IMR-90 (cell line): ENCODE measurements at regions not wholly inside any gene's neighbourhood (a gene's known extent, or its start where the extent isn't known, plus 50 kb on each side); places are given as distances from the start of the nearest gene placed in this dataset.

Experiments used
- ATAC-seq: fragments of 200-7000 bp; cut with Tn5 transposase; 2 replicates; pipeline ENCODE4 v1.9.1; 2020; ENCODE audit warnings: low read depth, mild to moderate bottlenecking, moderate library complexity
- BruUV-seq: library from RNA; stranded (reverse); fragments of 400-500 nt; replicated peaks from 2 replicates; lab custom pipeline; 2021; lab: Mats Ljungman, UMichigan
- CTCF ChIA-PET: fragments of 300-600 bp; formaldehyde crosslinking; extraction: SDS; loops from one replicate; lab custom pipeline; 2021; ENCODE audit warnings: antibody characterized with exemption; lab: Yijun Ruan, JAX
- POLR2A ChIA-PET: fragments of 300-600 bp; sonication (Branson Sonifier 250); formaldehyde crosslinking; loops from one replicate; lab custom pipeline; 2022; ENCODE audit warnings: antibody characterized with exemption; ENCODE audit not compliant: unreplicated experiment; lab: Charles Lee
- DNase-seq: peaks from one replicate; pipeline ENCODE4 v3.0.0; 2013
- H2AFZ ChIP-seq: replicated peaks from 2 replicates; pipeline ENCODE3; 2013; ENCODE audit warnings: low read length, mild to moderate bottlenecking; ENCODE audit not compliant: poor library complexity
- H2AK5ac ChIP-seq: 2 replicates; pipeline ENCODE4 v1.6.1; 2013; ENCODE audit warnings: low read depth, low read length, inconsistent platforms
- H2AK9ac ChIP-seq: replicated peaks from 2 replicates; pipeline ENCODE3; 2013; ENCODE audit warnings: mild to moderate bottlenecking, low read depth, low read length, moderate library complexity; ENCODE audit not compliant: poor library complexity
- H2BK120ac ChIP-seq: 2 replicates; pipeline ENCODE4 v1.6.1; 2013; ENCODE audit warnings: low read depth, low read length, inconsistent platforms
- H2BK15ac ChIP-seq: 3 replicates; pipeline ENCODE4 v1.6.1; 2013; ENCODE audit warnings: low read depth, low read length, inconsistent platforms
- H2BK20ac ChIP-seq: 2 replicates; pipeline ENCODE4 v1.6.1; 2013; ENCODE audit warnings: low read depth, mild to moderate bottlenecking, inconsistent platforms, low read length, moderate library complexity
- H2BK5ac ChIP-seq: 2 replicates; pipeline ENCODE4 v1.6.1; 2013; ENCODE audit warnings: mild to moderate bottlenecking, low read depth, low read length, inconsistent platforms; ENCODE audit not compliant: poor library complexity, severe bottlenecking
- H3K14ac ChIP-seq: replicated peaks from 2 replicates; pipeline ENCODE4 v1.6.1; 2013; ENCODE audit warnings: low read depth, low read length, inconsistent platforms
- H3K18ac ChIP-seq: 2 replicates; pipeline ENCODE4 v1.6.1; 2013; ENCODE audit warnings: low read depth, low read length, control low read depth
- H3K23ac ChIP-seq: 2 replicates; pipeline ENCODE4 v1.6.1; 2013; ENCODE audit warnings: low read depth, low read length, inconsistent platforms
- H3K27ac ChIP-seq: 2 replicates; pipeline ENCODE4 v1.5.1; 2013; ENCODE audit warnings: mild to moderate bottlenecking, control low read depth, low read length; ENCODE audit not compliant: insufficient read depth
- H3K27me3 ChIP-seq: 2 replicates; pipeline ENCODE4 v1.6.1; 2013; ENCODE audit warnings: low read length; ENCODE audit not compliant: control insufficient read depth, insufficient read depth
- H3K36me3 ChIP-seq: 2 replicates; pipeline ENCODE4 v1.6.1; 2013; ENCODE audit warnings: low read length, mixed read lengths; ENCODE audit not compliant: control insufficient read depth, insufficient read depth
- H3K4ac ChIP-seq: 2 replicates; pipeline ENCODE4 v1.6.1; 2013; ENCODE audit warnings: low read depth, low read length, inconsistent platforms
- H3K4me1 ChIP-seq: 2 replicates; pipeline ENCODE4 v1.6.1; 2013; ENCODE audit warnings: low read length, mixed read lengths; ENCODE audit not compliant: control insufficient read depth, insufficient read depth
- H3K4me2 ChIP-seq: 2 replicates; pipeline ENCODE4 v1.6.1; 2013; ENCODE audit warnings: low read depth, mild to moderate bottlenecking, control low read depth, low read length, moderate library complexity
- H3K4me3 ChIP-seq: 2 replicates; pipeline ENCODE4 v1.5.1; 2013; ENCODE audit warnings: low read depth, mild to moderate bottlenecking, control low read depth, low read length, moderate library complexity; ENCODE audit not compliant: insufficient read depth
- H3K56ac ChIP-seq: 2 replicates; pipeline ENCODE4 v1.6.1; 2013; ENCODE audit warnings: low read length, inconsistent platforms; ENCODE audit not compliant: insufficient read depth; ENCODE audit errors: extremely low read depth
- H3K79me1 ChIP-seq, 2 experiments: 2 replicates each; pipeline ENCODE4 v1.6.1; 2013; ENCODE audit warnings: low read length in 2 of 2, inconsistent platforms in 1 of 2, low read depth in 1 of 2
- H3K9ac ChIP-seq: 2 replicates; pipeline ENCODE4 v1.6.1; 2013; ENCODE audit warnings: low read depth, low read length, control low read depth
- H3K9me1 ChIP-seq: 2 replicates; pipeline ENCODE4 v1.6.1; 2013; ENCODE audit warnings: low read length, inconsistent platforms; ENCODE audit not compliant: insufficient read depth
- H3K9me3 ChIP-seq: 2 replicates; pipeline ENCODE4 v1.6.1; 2013; ENCODE audit warnings: low read length; ENCODE audit not compliant: control insufficient read depth, insufficient read depth
- H4K20me1 ChIP-seq: 2 replicates; pipeline ENCODE4 v1.6.1; 2013; ENCODE audit warnings: low read length, inconsistent platforms; ENCODE audit not compliant: insufficient read depth
- H4K5ac ChIP-seq: 2 replicates; pipeline ENCODE4 v1.6.1; 2013; ENCODE audit warnings: mild to moderate bottlenecking, low read depth, low read length, control low read depth
- H4K8ac ChIP-seq, 2 experiments: 2 replicates each; pipeline ENCODE4 v1.6.1; 2013; ENCODE audit warnings: low read depth in 2 of 2, low read length in 2 of 2, control low read depth in 1 of 2, inconsistent platforms in 1 of 2
- H4K91ac ChIP-seq: 2 replicates; pipeline ENCODE4 v1.6.1; 2013; ENCODE audit warnings: low read depth, low read length, inconsistent platforms; ENCODE audit not compliant: insufficient read depth
- BHLHE40 ChIP-seq: fragments of 150-350 bp; IDR thresholded peaks from 2 replicates; pipeline ENCODE4 v1.6.1; 2016; ENCODE audit warnings: mild to moderate bottlenecking, low read depth, low read length
- FOS ChIP-seq: fragments of 150-350 bp; IDR thresholded peaks from 2 replicates; pipeline ENCODE4 v1.6.1; 2016; ENCODE audit warnings: low read depth, low read length
- MAFK ChIP-seq: IDR thresholded peaks from 2 replicates; pipeline ENCODE4 v1.6.1; 2012; ENCODE audit warnings: low read depth, low read length, improper control_type of control experiment
- MAZ ChIP-seq: IDR thresholded peaks from 2 replicates; pipeline ENCODE4 v1.6.1; 2012; ENCODE audit warnings: low read depth, mild to moderate bottlenecking, low read length, improper control_type of control experiment, moderate library complexity, borderline replicate concordance
- NFE2L2 ChIP-seq: fragments of 150-350 bp; IDR thresholded peaks from 2 replicates; pipeline ENCODE4 v1.6.1; 2016; ENCODE audit warnings: low read depth, mild to moderate bottlenecking, low read length
- RAD21 ChIP-seq: IDR thresholded peaks from 2 replicates; pipeline ENCODE4 v1.6.1; 2012; ENCODE audit warnings: low read length, improper control_type of control experiment
- RCOR1 ChIP-seq: IDR thresholded peaks from 2 replicates; pipeline ENCODE4 v1.6.1; 2012; ENCODE audit warnings: mild to moderate bottlenecking, low read length, improper control_type of control experiment; ENCODE audit not compliant: insufficient replicate concordance
- WGBS, 2 experiments: methylation state at CpG; one replicate each; pipeline versions ENCODE4 v1.1.5 to v1.1.7; 2013; ENCODE audit warnings: missing lambda C conversion rate in 2 of 2; ENCODE audit not compliant: insufficient read length in 1 of 2; ENCODE audit errors: extremely low coverage in 2 of 2; 5-methylcytosine and 5-hydroxymethylcytosine counted together
- dilution Hi-C: fragments of 300-500 bp; cut with HindIII; formaldehyde crosslinking; loops from one replicate; pipeline ENCODE4 v1.14.3; 2018; ENCODE audit warnings: low sequenced_read_pairs; ENCODE audit not compliant: unreplicated experiment
- in situ Hi-C: fragments of 300-500 bp; cut with MboI; formaldehyde crosslinking; loops from 3 replicates; pipeline ENCODE4 v1.14.3; 2019; ENCODE audit warnings: low sequenced_read_pairs, inconsistent platforms, mixed read lengths
- intact Hi-C: fragments of 100-400 bp; cut with micrococcal nuclease; formaldehyde crosslinking; loops from 2 replicates; pipeline ENCODE4 v1.10.0; 2022
- TF ChIP-seq, protein P1 (sequence below): conservative IDR thresholded peaks from 2 replicates; pipeline ENCODE4 v1.5.1; 2012; ENCODE audit warnings: mild to moderate bottlenecking, low read depth, low read length, improper control_type of control experiment

DNA sequence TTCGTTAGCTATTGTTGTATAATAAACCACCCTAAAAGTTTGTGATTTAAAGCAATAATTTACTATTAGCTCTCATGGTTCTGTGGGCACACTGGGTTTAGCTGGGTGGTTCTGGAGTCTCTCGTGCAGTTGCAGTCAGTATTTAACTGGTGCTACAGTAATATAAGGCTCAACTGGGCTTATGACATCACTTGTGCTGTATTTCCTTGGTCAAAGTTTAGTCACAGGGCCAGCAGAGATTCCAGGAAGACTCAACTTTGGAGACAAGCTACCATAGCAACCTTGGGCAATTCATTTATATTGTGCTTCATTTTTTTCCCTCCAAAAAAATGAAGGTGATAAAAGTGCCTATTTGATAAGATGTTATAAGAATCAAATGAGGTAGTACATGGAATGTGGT, 204.2 kb upstream of the GUCY1A2 start:
- no peak overlapping the region for H2AK9ac ChIP-seq
- ATAC-seq: no peak
- no peak overlapping the region for H2BK5ac ChIP-seq
- no CpG with 5 or more reads among the region's 2 CpGs for WGBS, 2 experiments
- H3K79me1 ChIP-seq: no peaks in the 10 kb centered on the region
- no peak overlapping the region for H3K4me3 ChIP-seq
- H2AFZ ChIP-seq: no peak overlapping the region
- no peak overlapping the region for H2BK15ac ChIP-seq
- H2AK5ac ChIP-seq: no peak overlapping the region
- no peak overlapping the region for H3K56ac ChIP-seq
- dilution Hi-C loops (no loop called here), intact Hi-C loops (no loop called here), in situ Hi-C loops (no loop called here)
- no peak overlapping the region for H3K23ac ChIP-seq
- H3K4me2 ChIP-seq: no peak overlapping the region
- no peak overlapping the region for H3K9ac ChIP-seq
- H3K9me3 ChIP-seq: peaks cover 4% of the 10 kb centered on the region; the same call in 1 of the 2 replicates
- TF ChIP-seq, protein P1, sequence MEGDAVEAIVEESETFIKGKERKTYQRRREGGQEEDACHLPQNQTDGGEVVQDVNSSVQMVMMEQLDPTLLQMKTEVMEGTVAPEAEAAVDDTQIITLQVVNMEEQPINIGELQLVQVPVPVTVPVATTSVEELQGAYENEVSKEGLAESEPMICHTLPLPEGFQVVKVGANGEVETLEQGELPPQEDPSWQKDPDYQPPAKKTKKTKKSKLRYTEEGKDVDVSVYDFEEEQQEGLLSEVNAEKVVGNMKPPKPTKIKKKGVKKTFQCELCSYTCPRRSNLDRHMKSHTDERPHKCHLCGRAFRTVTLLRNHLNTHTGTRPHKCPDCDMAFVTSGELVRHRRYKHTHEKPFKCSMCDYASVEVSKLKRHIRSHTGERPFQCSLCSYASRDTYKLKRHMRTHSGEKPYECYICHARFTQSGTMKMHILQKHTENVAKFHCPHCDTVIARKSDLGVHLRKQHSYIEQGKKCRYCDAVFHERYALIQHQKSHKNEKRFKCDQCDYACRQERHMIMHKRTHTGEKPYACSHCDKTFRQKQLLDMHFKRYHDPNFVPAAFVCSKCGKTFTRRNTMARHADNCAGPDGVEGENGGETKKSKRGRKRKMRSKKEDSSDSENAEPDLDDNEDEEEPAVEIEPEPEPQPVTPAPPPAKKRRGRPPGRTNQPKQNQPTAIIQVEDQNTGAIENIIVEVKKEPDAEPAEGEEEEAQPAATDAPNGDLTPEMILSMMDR: no peak
- TF ChIP-seq RCOR1 (no peak), BHLHE40 (no peak), MAZ (no peak), RAD21 (no peak), MAFK (no peak), NFE2L2 (no peak), FOS (no peak)
- POLR2A ChIA-PET: no interaction called here
- DNase-seq: no peak
- H2BK120ac ChIP-seq: no peak overlapping the region
- H4K91ac ChIP-seq: no peak overlapping the region
- no peak overlapping the region for H3K14ac ChIP-seq
- no peaks in the 10 kb centered on the region for H3K36me3 ChIP-seq
- no peak overlapping the region for H3K18ac ChIP-seq
- no peak overlapping the region for H3K27ac ChIP-seq
- H4K20me1 ChIP-seq: no peaks in the 10 kb centered on the region
- no TSS peak for BruUV-seq
- H3K4me1 ChIP-seq: no peaks in the 10 kb centered on the region
- H3K4ac ChIP-seq: no peak overlapping the region
- no peaks in the 10 kb centered on the region for H3K27me3 ChIP-seq
- H3K9me1 ChIP-seq: no peaks in the 10 kb centered on the region
- H4K5ac ChIP-seq: no peak overlapping the region
- H2BK20ac ChIP-seq: no peak overlapping the region
- H4K8ac ChIP-seq: no peak overlapping the region
- CTCF ChIA-PET: no interaction called here
